CD4-positive, alpha-beta memory T cell (primary cell): ENCODE measurements at regions not wholly inside any gene's neighbourhood (a gene's known extent, or its start where the extent isn't known, plus 50 kb on each side); places are given as distances from the start of the nearest gene placed in this dataset.

Experiments
- CTCF ChIA-PET: fragments of 350-600 bp; sonication (Branson Sonifier 250); formaldehyde crosslinking; loops from one replicate; lab custom pipeline; 2021; ENCODE audit warnings: inconsistent platforms; ENCODE audit not compliant: partially characterized antibody; lab: Charles Lee
- POLR2A ChIA-PET: fragments of 350-600 bp; sonication (Branson Sonifier 250); formaldehyde crosslinking; loops from one replicate; lab custom pipeline; 2021; ENCODE audit not compliant: partially characterized antibody; lab: Charles Lee
- DNase-seq, 5 donors: peaks; one replicate each; pipeline versions ENCODE4 v3.0.0 to v3.0.0-alpha.2; 2020 to 2022; ENCODE audit warnings: mixed read lengths in 1 of 5
- H3K27ac ChIP-seq: one replicate; pipeline ENCODE4 v1.7.0; 2013; ENCODE audit warnings: low read depth, low read length
- H3K27me3 ChIP-seq: 2 replicates; pipeline ENCODE4 v1.7.0; 2013; ENCODE audit warnings: mild to moderate bottlenecking, low read length, moderate library complexity; ENCODE audit not compliant: insufficient read depth
- H3K36me3 ChIP-seq: 2 replicates; pipeline ENCODE4 v1.7.0; 2013; ENCODE audit warnings: mild to moderate bottlenecking, low read length, moderate library complexity; ENCODE audit not compliant: insufficient read depth
- H3K4me1 ChIP-seq: 2 replicates; pipeline ENCODE4 v1.7.0; 2013; ENCODE audit warnings: mild to moderate bottlenecking, low read length, moderate library complexity; ENCODE audit not compliant: insufficient read depth
- H3K4me3 ChIP-seq, 2 donors: one replicate each; pipeline ENCODE4 v1.7.0; 2013; ENCODE audit warnings: low read length in 2 of 2, mild to moderate bottlenecking in 1 of 2
- H3K9me3 ChIP-seq, 2 donors: one replicate each; pipeline ENCODE4 v1.7.0; 2013; ENCODE audit warnings: low read length in 2 of 2, control low read depth in 1 of 2; ENCODE audit not compliant: control insufficient read depth in 1 of 2
- H3K27ac Mint-ChIP-seq, 7 donors: one replicate each; pipeline ENCODE4 v1.8.0; 2020 to 2021; ENCODE audit warnings: mixed read lengths in 7 of 7, mild to moderate bottlenecking in 6 of 7, inconsistent platforms in 3 of 7, moderate library complexity in 3 of 7
- H3K27me3 Mint-ChIP-seq, 2 donors: one replicate each; pipeline ENCODE4 v1.8.0; 2020 to 2021; ENCODE audit warnings: mixed read lengths in 2 of 2
- H3K36me3 Mint-ChIP-seq, 2 donors: one replicate each; pipeline ENCODE4 v1.8.0; 2020 to 2021; ENCODE audit warnings: mixed read lengths in 2 of 2, inconsistent platforms in 1 of 2, mild to moderate bottlenecking in 1 of 2
- H3K4me1 Mint-ChIP-seq, 4 donors: one replicate each; pipeline ENCODE4 v1.8.0; 2020 to 2021; ENCODE audit warnings: mixed read lengths in 4 of 4, mild to moderate bottlenecking in 1 of 4
- H3K4me3 Mint-ChIP-seq, 8 donors: one replicate each; pipeline ENCODE4 v1.8.0; 2020 to 2021; ENCODE audit warnings: mixed read lengths in 8 of 8, mild to moderate bottlenecking in 7 of 8, moderate library complexity in 6 of 8, inconsistent platforms in 3 of 8
- H3K9me3 Mint-ChIP-seq, 8 donors: one replicate each; pipeline ENCODE4 v1.8.0; 2020 to 2021; ENCODE audit warnings: mixed read lengths in 8 of 8, mild to moderate bottlenecking in 5 of 8, inconsistent platforms in 3 of 8, moderate library complexity in 1 of 8
- intact Hi-C: fragments of 100-400 bp; cut with micrococcal nuclease; formaldehyde crosslinking; loops from one replicate; pipeline ENCODE4 v1.15.1; 2023

DNA sequence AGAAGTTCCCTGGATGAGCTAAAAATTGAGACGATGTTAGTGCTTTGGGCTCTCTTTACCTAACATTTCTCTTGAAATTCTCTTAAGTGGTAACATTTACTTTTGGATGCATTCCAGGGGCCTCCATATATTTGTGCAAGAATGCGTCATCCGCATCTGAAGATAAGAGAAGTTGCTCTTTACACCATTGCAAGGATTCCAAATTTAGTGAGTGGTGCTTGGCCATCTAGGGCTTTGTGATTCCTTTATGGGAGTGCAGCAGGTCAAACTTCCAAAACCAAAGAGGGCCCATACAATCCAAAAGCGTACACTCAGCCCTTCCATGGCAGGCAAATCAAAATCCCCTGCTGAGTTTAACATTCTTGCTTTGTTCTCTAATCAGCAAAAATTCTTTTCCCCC, 102.0 kb upstream of the DMAC1 start:
- Histone ChIP-seq H3K36me3 (no peaks in the 10 kb centered on the region), H3K4me3 (no peak overlapping the region), H3K27ac (no peak overlapping the region), H3K9me3 (no peaks in the 10 kb centered on the region), H3K4me1 (no peaks in the 10 kb centered on the region), H3K27me3 (no peaks in the 10 kb centered on the region)
- peaks cover 0 to 2% (median 0%) of the 10 kb centered on the region in 4 donors for H3K4me1 Mint-ChIP-seq
- H3K27ac Mint-ChIP-seq: no peak overlapping the region
- H3K4me3 Mint-ChIP-seq: no peak overlapping the region
- POLR2A ChIA-PET: no interaction called here
- peaks cover 0 to 3% (median 0%) of the 10 kb centered on the region in 8 donors for H3K9me3 Mint-ChIP-seq
- CTCF ChIA-PET: no interaction called here
- intact Hi-C loops: no loop called here
- peaks cover 0 to 2% of the 10 kb centered on the region in 2 donors for H3K27me3 Mint-ChIP-seq
- no peaks in the 10 kb centered on the region for H3K36me3 Mint-ChIP-seq
- no peak for DNase-seq

DNA sequence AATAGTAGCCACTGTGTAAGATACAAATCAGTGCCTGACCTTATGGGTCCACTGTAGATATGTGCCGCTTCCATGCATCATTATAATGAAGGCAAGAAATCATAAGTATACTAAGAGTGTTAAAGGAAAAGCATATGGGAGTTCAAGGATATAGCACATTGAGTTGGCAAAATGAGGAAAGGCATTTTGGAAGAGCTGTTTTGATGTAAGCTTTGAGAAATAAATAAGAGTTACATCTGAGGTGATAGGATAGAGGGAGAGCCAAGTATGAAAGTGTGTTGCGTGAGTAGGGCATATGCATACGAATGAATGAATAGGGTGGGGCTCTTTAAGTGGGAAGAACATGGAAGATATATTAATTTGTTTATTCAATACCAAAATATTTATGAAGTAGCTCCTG, 101.0 kb upstream of the DMAC1 start:
- H3K27me3 ChIP-seq: no peaks in the 10 kb centered on the region
- Mint-ChIP-seq H3K27me3 (peaks cover 0 to 2% of the 10 kb centered on the region in 2 donors), H3K36me3 (no peaks in the 10 kb centered on the region), H3K27ac (no peak overlapping the region), H3K4me1 (no peaks in the 10 kb centered on the region), H3K4me3 (no peak overlapping the region), H3K9me3 (peaks cover 0 to 3% (median 0%) of the 10 kb centered on the region in 8 donors)
- no peaks in the 10 kb centered on the region for H3K9me3 ChIP-seq
- CTCF ChIA-PET: no interaction called here
- no peak overlapping the region for H3K4me3 ChIP-seq
- no peaks in the 10 kb centered on the region for H3K4me1 ChIP-seq
- no peak for DNase-seq
- intact Hi-C loops: no loop called here
- no peaks in the 10 kb centered on the region for H3K36me3 ChIP-seq
- POLR2A ChIA-PET: no interaction called here
- H3K27ac ChIP-seq: no peak overlapping the region

GRCh38 chr9:7899753-7900152, 100.2 kb upstream of the DMAC1 start:
- no peaks in the 10 kb centered on the region for H3K36me3 Mint-ChIP-seq
- Histone ChIP-seq H3K27ac (no peak overlapping the region), H3K27me3 (no peaks in the 10 kb centered on the region), H3K36me3 (no peaks in the 10 kb centered on the region), H3K4me1 (no peaks in the 10 kb centered on the region), H3K4me3 (no peak overlapping the region), H3K9me3 (no peaks in the 10 kb centered on the region)
- intact Hi-C loops: no loop called here
- H3K27me3 Mint-ChIP-seq: peaks cover 0 to 2% of the 10 kb centered on the region in 2 donors
- H3K27ac Mint-ChIP-seq: no peak overlapping the region
- H3K9me3 Mint-ChIP-seq: peaks cover 0 to 3% (median 0%) of the 10 kb centered on the region in 8 donors
- H3K4me1 Mint-ChIP-seq: no peaks in the 10 kb centered on the region
- POLR2A ChIA-PET: no interaction called here
- no peak for DNase-seq
- CTCF ChIA-PET: no interaction called here
- no peak overlapping the region for H3K4me3 Mint-ChIP-seq

- POLR2A ChIA-PET: no interaction called here
- no peaks in the 10 kb centered on the region for H3K27me3 Mint-ChIP-seq
Observed at GRCh38 chr9:7894231-7894630, 94.7 kb upstream of the DMAC1 start.

GRCh38 chr9:7892975-7893374, 93.4 kb upstream of the DMAC1 start:
- POLR2A ChIA-PET: no interaction called here
- H3K27me3 Mint-ChIP-seq: no peaks in the 10 kb centered on the region
- H3K4me1 Mint-ChIP-seq: no peaks in the 10 kb centered on the region
- H3K9me3 Mint-ChIP-seq: peaks cover 0 to 8% (median 6%) of the 10 kb centered on the region in 8 donors
- no peaks in the 10 kb centered on the region for H3K36me3 Mint-ChIP-seq
- H3K4me1 ChIP-seq: no peaks in the 10 kb centered on the region
- no peak overlapping the region for H3K4me3 ChIP-seq
- H3K36me3 ChIP-seq: no peaks in the 10 kb centered on the region
- H3K27ac Mint-ChIP-seq: peak overlapping the region in 1 of 7 donors; percentile 73
- no peak overlapping the region for H3K27ac ChIP-seq
- DNase-seq: no peak
- no peaks in the 10 kb centered on the region for H3K9me3 ChIP-seq
- CTCF ChIA-PET: interaction anchor here (0.7 kb wide), 1 partner anchor 18 kb away, joined by 3 read pairs; no protein-coding TSS in a partner anchor
- intact Hi-C loops: no loop called here
- H3K4me3 Mint-ChIP-seq: no peak overlapping the region
- H3K27me3 ChIP-seq: no peaks in the 10 kb centered on the region

More at GRCh38 chr9:7894231-7894630, 94.7 kb upstream of the DMAC1 start:
- no peak overlapping the region for H3K4me3 Mint-ChIP-seq
- H3K4me1 Mint-ChIP-seq: no peaks in the 10 kb centered on the region
- no peaks in the 10 kb centered on the region for H3K36me3 Mint-ChIP-seq
- peaks cover 0 to 8% (median 6%) of the 10 kb centered on the region in 8 donors for H3K9me3 Mint-ChIP-seq
- H3K27me3 ChIP-seq: no peaks in the 10 kb centered on the region
- H3K36me3 ChIP-seq: no peaks in the 10 kb centered on the region
- DNase-seq: no peak
- no peak overlapping the region for H3K27ac Mint-ChIP-seq
- intact Hi-C loops: no loop called here
- no peak overlapping the region for H3K27ac ChIP-seq
- no peaks in the 10 kb centered on the region for H3K9me3 ChIP-seq
- CTCF ChIA-PET: no interaction called here
- H3K4me1 ChIP-seq: no peaks in the 10 kb centered on the region
- H3K4me3 ChIP-seq: no peak overlapping the region

DNA sequence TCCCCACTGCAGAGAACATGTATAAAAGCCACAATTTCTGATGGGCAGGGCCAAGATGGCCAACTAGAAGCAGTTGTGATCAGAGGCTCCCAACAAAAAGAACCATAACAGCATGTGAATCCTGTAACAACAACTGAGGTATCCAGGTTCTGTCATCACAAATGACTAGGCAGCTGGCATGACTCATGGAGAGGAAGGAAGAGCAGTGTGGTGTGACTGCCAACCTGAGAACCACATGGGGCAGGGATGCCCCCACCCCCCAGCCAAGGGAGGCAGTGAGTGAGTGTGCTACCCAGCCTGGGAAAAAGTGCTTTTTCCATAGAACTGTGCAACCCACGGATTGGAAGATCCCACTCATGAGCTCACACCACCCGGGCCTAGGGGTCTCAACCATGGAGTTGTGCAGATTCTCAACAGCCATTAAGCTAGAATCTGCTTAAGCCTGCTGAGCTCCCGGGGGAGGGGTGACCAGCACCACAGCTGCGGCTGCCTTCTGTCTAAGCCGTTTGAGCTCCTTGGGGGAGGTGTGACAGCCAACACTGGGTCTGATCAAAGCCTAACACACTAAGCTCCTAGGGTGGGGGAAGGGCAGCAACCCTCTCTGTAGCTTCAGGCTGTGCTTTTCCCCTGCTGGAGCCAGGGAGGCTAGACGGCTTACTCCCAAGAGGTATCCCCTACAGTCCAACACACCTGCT, 80.1 kb upstream of the DMAC1 start:
- intact Hi-C loops: no loop called here
- no peak overlapping the region for H3K4me3 Mint-ChIP-seq
- Histone ChIP-seq H3K9me3 (no peaks in the 10 kb centered on the region), H3K36me3 (no peaks in the 10 kb centered on the region), H3K4me3 (no peak overlapping the region), H3K27me3 (no peaks in the 10 kb centered on the region), H3K27ac (no peak overlapping the region), H3K4me1 (no peaks in the 10 kb centered on the region)
- peaks cover 0 to 4% of the 10 kb centered on the region in 2 donors for H3K36me3 Mint-ChIP-seq
- H3K27me3 Mint-ChIP-seq: no peaks in the 10 kb centered on the region
- peaks cover 2 to 6% (median 4%) of the 10 kb centered on the region in 4 donors for H3K4me1 Mint-ChIP-seq
- CTCF ChIA-PET: interaction anchor here (1.2 kb wide), 1 partner anchor 36 kb away, joined by 3 read pairs; no protein-coding TSS in a partner anchor
- DNase-seq: peak in 4 of 5 donors; percentile 1 to 67 (median 4)
- peaks cover 0 to 20% (median 8%) of the 10 kb centered on the region in 8 donors for H3K9me3 Mint-ChIP-seq
- peak overlapping the region in 2 of 7 donors; percentile 25 to 53 for H3K27ac Mint-ChIP-seq
- POLR2A ChIA-PET: interaction anchor here (1.1 kb wide), 1 partner anchor 97 kb away, joined by 3 read pairs; no protein-coding TSS in a partner anchor

- intact Hi-C loops: no loop called here
- no peak for DNase-seq
- CTCF ChIA-PET: interaction anchor here (1.1 kb wide), 1 partner anchor 209 kb away, joined by 3 read pairs; no protein-coding TSS in a partner anchor
Observed at GRCh38 chr9:7871977-7872730, 72.6 kb upstream of the DMAC1 start.

More at GRCh38 chr9:7871977-7872730, 72.6 kb upstream of the DMAC1 start:
- Mint-ChIP-seq H3K27me3 (no peaks in the 10 kb centered on the region), H3K27ac (peak overlapping the region in 1 of 7 donors; percentile 57), H3K9me3 (peaks cover 0 to 14% (median 3%) of the 10 kb centered on the region in 8 donors), H3K36me3 (peaks cover 0 to 4% of the 10 kb centered on the region in 2 donors), H3K4me3 (no peak overlapping the region), H3K4me1 (peaks cover 0 to 3% (median 0%) of the 10 kb centered on the region in 4 donors)
- POLR2A ChIA-PET: no interaction called here
- Histone ChIP-seq H3K4me3 (no peak overlapping the region), H3K36me3 (no peaks in the 10 kb centered on the region), H3K9me3 (no peaks in the 10 kb centered on the region), H3K4me1 (no peaks in the 10 kb centered on the region), H3K27me3 (no peaks in the 10 kb centered on the region), H3K27ac (no peak overlapping the region)
